NCI-H2107 treated with DMSO at 0.1 percent for 48 hours (cell line): ENCODE measurements at regions not wholly inside any gene's neighbourhood (a gene's known extent, or its start where the extent isn't known, plus 50 kb on each side); places are given as distances from the start of the nearest gene placed in this dataset.
"Not testable (repeated sequence)": the region's sequence is repeated elsewhere in the genome, so short reads cannot be mapped to it uniquely, and the experiment has no call there.

Source experiments
- DNase-seq: peaks from one replicate; lab custom pipeline; 2025; ENCODE audit not compliant: unreplicated experiment; lab: John Stamatoyannopoulos, UW

- DNase-seq: not testable (repeated sequence)
Measured at GRCh38 chr4:118494437-118494836, 141.6 kb upstream of the PRSS12 start.

- DNase-seq: not testable (repeated sequence)
Measured at GRCh38 chr4:118502967-118503366, 150.2 kb upstream of the PRSS12 start.

GRCh38 chr4:118504927-118505326 lies 152.1 kb upstream of the PRSS12 start:
- DNase-seq: peak; percentile 7

- DNase-seq: not testable (repeated sequence)
Measured at GRCh38 chr4:118505491-118505890, 152.7 kb upstream of the PRSS12 start.

- not testable (repeated sequence) for DNase-seq
Measured at GRCh38 chr4:118512870-118513269, 160.1 kb upstream of the PRSS12 start.

- not testable (repeated sequence) for DNase-seq
Measured at GRCh38 chr4:118514332-118514731, 161.5 kb upstream of the PRSS12 start.

GRCh38 chr4:118516107-118516506 lies 163.3 kb upstream of the PRSS12 start:
- not testable (repeated sequence) for DNase-seq

- DNase-seq: not testable (repeated sequence)
Measured at GRCh38 chr4:118530107-118530506, 155.1 kb upstream of the METTL14 start.

- DNase-seq: not testable (repeated sequence)
Measured at GRCh38 chr4:118531947-118532346, 153.2 kb upstream of the METTL14 start.

- DNase-seq: not testable (repeated sequence)
Measured at GRCh38 chr4:118535788-118536187, 149.4 kb upstream of the METTL14 start.

- peak; percentile 15 for DNase-seq
Measured at GRCh38 chr4:118539412-118540077, 145.6 kb upstream of the METTL14 start.

- not testable (repeated sequence) for DNase-seq
Measured at GRCh38 chr4:118556576-118556975, 128.6 kb upstream of the METTL14 start.

- DNase-seq: peak; percentile 62
Measured at GRCh38 chr4:118557298-118557851, 127.8 kb upstream of the METTL14 start.

- DNase-seq: not testable (repeated sequence)
Measured at GRCh38 chr4:118558188-118558587, 127.0 kb upstream of the METTL14 start.

GRCh38 chr4:118561559-118561958 lies 123.6 kb upstream of the METTL14 start:
- not testable (repeated sequence) for DNase-seq

GRCh38 chr4:118566003-118566513 lies 119.1 kb upstream of the METTL14 start:
- DNase-seq: peak; percentile 80

GRCh38 chr4:118572991-118573390 lies 112.2 kb upstream of the METTL14 start:
- DNase-seq: not testable (repeated sequence)

- not testable (repeated sequence) for DNase-seq
Measured at GRCh38 chr4:118574251-118574913, 110.8 kb upstream of the METTL14 start.

- not testable (repeated sequence) for DNase-seq
Measured at GRCh38 chr4:118575057-118575456, 110.1 kb upstream of the METTL14 start.

- DNase-seq: not testable (repeated sequence)
Measured at GRCh38 chr4:118575726-118576125, 109.5 kb upstream of the METTL14 start.

GRCh38 chr4:118576709-118577219 lies 108.4 kb upstream of the METTL14 start:
- not testable (repeated sequence) for DNase-seq

GRCh38 chr4:118585015-118585414 lies 100.2 kb upstream of the METTL14 start:
- DNase-seq: no peak
